ENCODE measurements at regions not wholly inside any gene's neighbourhood (a gene's known extent, or its start where the extent isn't known, plus 50 kb on each side); places are given as distances from the start of the nearest gene placed in this dataset.

DNA sequence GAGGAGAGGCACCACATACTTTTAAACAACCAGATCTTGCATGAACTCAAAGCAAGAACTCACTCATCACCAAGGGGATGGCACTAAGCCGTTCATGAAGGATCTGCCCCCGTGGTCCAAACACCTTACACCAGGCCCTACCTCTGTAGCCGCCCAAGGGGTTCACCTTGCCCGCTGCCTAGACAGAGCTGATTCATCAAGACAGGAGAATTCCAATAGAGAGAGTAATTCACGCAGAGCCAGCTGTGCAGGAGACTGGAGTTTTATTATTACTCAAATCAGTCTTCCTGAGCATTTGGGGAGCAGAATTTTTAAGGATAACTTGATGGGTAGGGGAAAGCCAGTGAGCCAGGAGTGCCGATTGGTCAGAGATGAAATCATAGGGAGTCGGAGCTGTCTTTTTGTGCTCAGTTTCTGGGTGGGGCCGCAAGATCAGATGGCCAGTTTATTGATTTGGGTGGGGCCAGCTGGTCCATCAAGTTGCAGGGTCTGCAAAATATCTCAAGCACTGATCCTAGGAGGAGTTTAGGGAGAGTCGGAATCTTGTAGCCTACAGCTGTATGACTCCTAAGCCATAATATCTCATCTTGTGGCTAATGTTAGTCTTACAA lies 364.7 kb downstream of the PCDH7 start:
- no TSS peak for BruUV-seq (replicated peaks)
- H3K79me2 ChIP-seq (ENCODE audit: insufficient read depth, low read depth, low read length): no peaks in the 10 kb centered on the region
- ChIA-PET CTCF (ENCODE audit: unreplicated experiment) (no interaction called here), POLR2A (no interaction called here)
- DNase-seq (ENCODE audit: low spot score): no peak
- no peaks in the 10 kb centered on the region for H3K9me2 ChIP-seq (ENCODE audit: insufficient read depth, low read length)
- H2AFZ ChIP-seq (ENCODE audit: low read length): no peak overlapping the region
- TF ChIP-seq, protein P1, sequence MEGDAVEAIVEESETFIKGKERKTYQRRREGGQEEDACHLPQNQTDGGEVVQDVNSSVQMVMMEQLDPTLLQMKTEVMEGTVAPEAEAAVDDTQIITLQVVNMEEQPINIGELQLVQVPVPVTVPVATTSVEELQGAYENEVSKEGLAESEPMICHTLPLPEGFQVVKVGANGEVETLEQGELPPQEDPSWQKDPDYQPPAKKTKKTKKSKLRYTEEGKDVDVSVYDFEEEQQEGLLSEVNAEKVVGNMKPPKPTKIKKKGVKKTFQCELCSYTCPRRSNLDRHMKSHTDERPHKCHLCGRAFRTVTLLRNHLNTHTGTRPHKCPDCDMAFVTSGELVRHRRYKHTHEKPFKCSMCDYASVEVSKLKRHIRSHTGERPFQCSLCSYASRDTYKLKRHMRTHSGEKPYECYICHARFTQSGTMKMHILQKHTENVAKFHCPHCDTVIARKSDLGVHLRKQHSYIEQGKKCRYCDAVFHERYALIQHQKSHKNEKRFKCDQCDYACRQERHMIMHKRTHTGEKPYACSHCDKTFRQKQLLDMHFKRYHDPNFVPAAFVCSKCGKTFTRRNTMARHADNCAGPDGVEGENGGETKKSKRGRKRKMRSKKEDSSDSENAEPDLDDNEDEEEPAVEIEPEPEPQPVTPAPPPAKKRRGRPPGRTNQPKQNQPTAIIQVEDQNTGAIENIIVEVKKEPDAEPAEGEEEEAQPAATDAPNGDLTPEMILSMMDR (conservative IDR thresholded peaks at IDR 0.05; ENCODE audit: low read length): no peak
- TF ChIP-seq EZH2phosphoT487 (IDR thresholded peaks at IDR 0.05; ENCODE audit: borderline replicate concordance, low read depth, low read length): no peak
- H3K27ac ChIP-seq (ENCODE audit: low read depth, low read length, poor library complexity, severe bottlenecking): no peak overlapping the region
- H3K4me1 ChIP-seq (ENCODE audit: insufficient read depth, low read length, poor library complexity, severe bottlenecking): no peaks in the 10 kb centered on the region
- H3K9me3 ChIP-seq (ENCODE audit: low read length): no peaks in the 10 kb centered on the region
- no peak overlapping the region for H3K4me2 ChIP-seq (ENCODE audit: low read length)
- H4K20me1 ChIP-seq (ENCODE audit: insufficient read depth, low read length): no peaks in the 10 kb centered on the region
- H3K4me3 ChIP-seq (ENCODE audit: low read depth, low read length, poor library complexity, severe bottlenecking): no peak overlapping the region
- intact Hi-C loops (cut with micrococcal nuclease; ENCODE audit: unreplicated experiment): no loop called here
- no peaks in the 10 kb centered on the region for H3K36me3 ChIP-seq (ENCODE audit: insufficient read depth, low read length)

DNA sequence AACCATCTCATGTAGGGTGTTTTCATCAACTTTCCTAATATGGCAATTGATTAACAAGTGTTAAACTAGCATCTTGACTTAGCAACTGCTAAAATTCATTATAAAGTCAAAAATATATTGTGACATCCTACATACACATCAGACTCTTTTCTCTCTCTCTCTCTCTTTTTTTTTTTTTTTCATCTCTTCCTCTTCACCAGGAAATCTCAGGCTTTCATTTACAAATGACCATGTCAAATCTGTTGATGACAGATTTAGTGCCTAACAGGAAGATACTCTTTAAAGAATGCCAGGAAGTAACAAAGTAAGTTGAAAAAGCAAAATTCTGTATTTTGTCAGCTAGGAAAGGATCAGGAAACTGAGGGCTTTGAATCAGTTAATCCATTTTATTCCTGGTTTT lies 365.5 kb downstream of the PCDH7 start:
- no peak for DNase-seq (ENCODE audit: low spot score)
- no peaks in the 10 kb centered on the region for H3K36me3 ChIP-seq (ENCODE audit: insufficient read depth, low read length)
- H2AFZ ChIP-seq (ENCODE audit: low read length): no peak overlapping the region
- no peaks in the 10 kb centered on the region for H3K4me1 ChIP-seq (ENCODE audit: insufficient read depth, low read length, poor library complexity, severe bottlenecking)
- ChIA-PET CTCF (ENCODE audit: unreplicated experiment) (no interaction called here), POLR2A (no interaction called here)
- intact Hi-C loops (cut with micrococcal nuclease; ENCODE audit: unreplicated experiment): no loop called here
- no peaks in the 10 kb centered on the region for H4K20me1 ChIP-seq (ENCODE audit: insufficient read depth, low read length)
- no peak overlapping the region for H3K4me3 ChIP-seq (ENCODE audit: low read depth, low read length, poor library complexity, severe bottlenecking)
- no peaks in the 10 kb centered on the region for H3K9me2 ChIP-seq (ENCODE audit: insufficient read depth, low read length)
- no peaks in the 10 kb centered on the region for H3K79me2 ChIP-seq (ENCODE audit: insufficient read depth, low read depth, low read length)
- TF ChIP-seq, protein P1 (conservative IDR thresholded peaks at IDR 0.05; ENCODE audit: low read length): no peak
- TF ChIP-seq EZH2phosphoT487 (IDR thresholded peaks at IDR 0.05; ENCODE audit: borderline replicate concordance, low read depth, low read length): no peak
- no TSS peak for BruUV-seq (replicated peaks)
- no peak overlapping the region for H3K27ac ChIP-seq (ENCODE audit: low read depth, low read length, poor library complexity, severe bottlenecking)
- H3K4me2 ChIP-seq (ENCODE audit: low read length): no peak overlapping the region
- H3K9me3 ChIP-seq (ENCODE audit: low read length): no peaks in the 10 kb centered on the region

DNA sequence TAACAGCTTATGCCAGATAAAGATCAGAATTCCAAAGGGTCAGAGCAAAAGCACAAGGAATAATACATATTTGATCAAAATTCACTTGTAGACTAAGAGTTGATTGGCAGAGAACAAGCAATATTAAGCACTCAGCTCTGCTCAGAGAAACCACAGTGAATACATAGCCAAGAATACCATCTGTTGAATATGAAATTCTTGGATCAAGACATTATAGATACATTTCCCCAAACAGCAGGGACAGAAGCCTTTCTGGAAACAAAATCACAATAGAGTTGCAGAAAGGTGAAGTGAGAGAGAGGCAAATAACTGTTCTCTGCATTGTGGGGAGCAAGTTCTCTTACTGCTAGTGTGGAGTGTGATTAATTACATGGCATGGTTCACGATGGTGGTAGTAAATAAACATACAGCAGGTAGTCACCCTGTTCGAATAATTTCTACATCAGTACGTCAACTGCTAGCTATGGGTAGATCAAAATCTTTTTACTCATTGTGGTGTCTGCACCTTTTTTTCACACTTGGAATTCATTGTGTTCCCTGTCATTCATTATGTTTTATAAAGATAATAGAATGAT lies 366.7 kb downstream of the PCDH7 start:
- no peaks in the 10 kb centered on the region for H3K79me2 ChIP-seq (ENCODE audit: insufficient read depth, low read depth, low read length)
- no peak overlapping the region for H3K27ac ChIP-seq (ENCODE audit: low read depth, low read length, poor library complexity, severe bottlenecking)
- H3K4me2 ChIP-seq (ENCODE audit: low read length): no peak overlapping the region
- no peaks in the 10 kb centered on the region for H3K4me1 ChIP-seq (ENCODE audit: insufficient read depth, low read length, poor library complexity, severe bottlenecking)
- ChIA-PET CTCF (ENCODE audit: unreplicated experiment) (no interaction called here), POLR2A (no interaction called here)
- no peak overlapping the region for H3K4me3 ChIP-seq (ENCODE audit: low read depth, low read length, poor library complexity, severe bottlenecking)
- TF ChIP-seq, protein P1 (conservative IDR thresholded peaks at IDR 0.05; ENCODE audit: low read length): no peak
- no peak for TF ChIP-seq EZH2phosphoT487 (IDR thresholded peaks at IDR 0.05; ENCODE audit: borderline replicate concordance, low read depth, low read length)
- H2AFZ ChIP-seq (ENCODE audit: low read length): no peak overlapping the region
- DNase-seq (ENCODE audit: low spot score): no peak
- no peaks in the 10 kb centered on the region for H4K20me1 ChIP-seq (ENCODE audit: insufficient read depth, low read length)
- BruUV-seq (replicated peaks): no TSS peak
- H3K36me3 ChIP-seq (ENCODE audit: insufficient read depth, low read length): no peaks in the 10 kb centered on the region
- H3K9me3 ChIP-seq (ENCODE audit: low read length): no peaks in the 10 kb centered on the region
- intact Hi-C loops (cut with micrococcal nuclease; ENCODE audit: unreplicated experiment): no loop called here
- H3K9me2 ChIP-seq (ENCODE audit: insufficient read depth, low read length): no peaks in the 10 kb centered on the region
